Omental fat pad (tissue), 3 donors: ENCODE measurements at regions not wholly inside any gene's neighbourhood (a gene's known extent, or its start where the extent isn't known, plus 50 kb on each side); places are given as distances from the start of the nearest gene placed in this dataset.

ENCODE experiments used
- ATAC-seq: fragments of 150-250 bp; one replicate; pipeline ENCODE4 v1.9.1; 2016; ENCODE audit warnings: mild to moderate bottlenecking, moderate library complexity; ENCODE audit not compliant: low FRiP score
- DNase-seq: peaks from one replicate; pipeline ENCODE4 v3.0.0-alpha.2; 2019; ENCODE audit warnings: low spot score
- TF ChIP-seq, protein P1 (sequence below), 3 donors: fragments of 450-650 bp; IDR thresholded peaks; one replicate each; pipeline ENCODE4 v1.5.1; 2016 to 2017; ENCODE audit warnings: antibody characterized with exemption in 3 of 3, mild to moderate bottlenecking in 3 of 3, moderate library complexity in 2 of 3

DNA sequence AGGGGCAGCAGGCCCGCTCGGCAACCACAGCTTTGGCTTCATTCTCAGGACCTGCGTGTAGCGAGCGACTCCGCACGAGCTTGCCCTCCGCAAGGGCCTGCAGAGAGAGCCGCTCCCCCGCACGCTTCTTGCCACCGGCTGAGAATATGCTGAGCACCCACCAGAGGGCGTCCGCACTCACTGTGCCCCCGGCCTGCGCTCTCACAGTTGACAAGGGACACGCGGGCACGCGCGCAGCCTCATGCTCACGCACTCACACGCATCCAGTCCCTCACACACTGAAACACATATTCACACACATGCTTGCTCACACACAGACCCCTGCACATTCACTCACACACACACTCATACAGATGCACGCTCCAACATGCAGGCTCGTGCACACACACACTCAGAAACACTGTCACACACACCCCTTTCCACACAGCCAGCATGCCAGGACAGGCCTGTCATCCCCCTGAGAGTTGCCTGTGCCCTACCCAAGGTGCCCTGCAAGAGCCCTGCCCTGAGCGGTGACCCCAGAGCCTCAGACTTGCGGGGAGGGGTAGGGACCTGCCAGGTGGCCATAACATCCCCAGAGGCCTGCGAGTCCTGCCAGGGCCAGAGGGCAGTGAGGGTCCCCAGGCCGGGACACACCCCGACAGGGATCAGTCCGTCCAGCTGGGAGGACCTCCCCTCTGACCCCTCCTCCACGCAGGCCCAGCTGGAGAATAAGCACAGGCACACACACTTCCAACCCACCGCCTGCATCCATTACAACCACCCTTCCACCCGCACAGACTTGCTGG, 174.1 kb downstream of the BMP7 start:
- ATAC-seq: no peak
- TF ChIP-seq, protein P1, sequence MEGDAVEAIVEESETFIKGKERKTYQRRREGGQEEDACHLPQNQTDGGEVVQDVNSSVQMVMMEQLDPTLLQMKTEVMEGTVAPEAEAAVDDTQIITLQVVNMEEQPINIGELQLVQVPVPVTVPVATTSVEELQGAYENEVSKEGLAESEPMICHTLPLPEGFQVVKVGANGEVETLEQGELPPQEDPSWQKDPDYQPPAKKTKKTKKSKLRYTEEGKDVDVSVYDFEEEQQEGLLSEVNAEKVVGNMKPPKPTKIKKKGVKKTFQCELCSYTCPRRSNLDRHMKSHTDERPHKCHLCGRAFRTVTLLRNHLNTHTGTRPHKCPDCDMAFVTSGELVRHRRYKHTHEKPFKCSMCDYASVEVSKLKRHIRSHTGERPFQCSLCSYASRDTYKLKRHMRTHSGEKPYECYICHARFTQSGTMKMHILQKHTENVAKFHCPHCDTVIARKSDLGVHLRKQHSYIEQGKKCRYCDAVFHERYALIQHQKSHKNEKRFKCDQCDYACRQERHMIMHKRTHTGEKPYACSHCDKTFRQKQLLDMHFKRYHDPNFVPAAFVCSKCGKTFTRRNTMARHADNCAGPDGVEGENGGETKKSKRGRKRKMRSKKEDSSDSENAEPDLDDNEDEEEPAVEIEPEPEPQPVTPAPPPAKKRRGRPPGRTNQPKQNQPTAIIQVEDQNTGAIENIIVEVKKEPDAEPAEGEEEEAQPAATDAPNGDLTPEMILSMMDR (IDR thresholded peaks at IDR 0.05): no peak
- DNase-seq: no peak

DNA sequence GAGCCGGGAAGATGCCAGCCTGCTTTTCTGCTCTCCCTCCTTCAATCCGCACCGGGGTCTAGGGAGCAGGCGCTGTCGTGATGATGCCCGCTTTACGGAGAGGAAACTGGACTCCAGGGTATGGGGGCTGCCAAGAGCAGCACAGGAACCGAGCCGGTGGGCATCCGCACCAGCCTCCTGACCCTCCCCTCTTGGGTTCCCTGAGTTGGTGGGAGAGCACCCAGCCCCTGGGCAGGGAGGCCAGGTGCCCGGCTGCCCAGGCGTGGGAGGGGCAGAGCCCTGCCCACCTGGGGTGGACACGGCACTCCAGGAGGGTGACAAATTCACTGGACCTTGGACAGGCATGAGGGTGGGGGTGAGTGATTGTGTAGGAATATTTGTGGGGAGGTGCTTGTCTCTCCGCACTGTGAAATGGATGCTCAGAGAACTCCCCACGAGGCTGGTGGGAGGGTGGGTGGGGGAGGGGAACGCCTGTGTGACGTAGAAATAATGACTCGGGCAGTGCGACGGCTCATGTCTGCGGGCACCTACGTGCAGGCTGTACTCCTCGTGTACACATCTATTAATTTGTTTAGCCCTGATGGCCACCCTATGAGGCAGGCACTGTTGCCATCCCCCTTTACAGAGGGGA, 173.4 kb downstream of the BMP7 start:
- no peak for DNase-seq
- TF ChIP-seq, protein P1 (IDR thresholded peaks at IDR 0.05): no peak
- ATAC-seq: no peak

DNA sequence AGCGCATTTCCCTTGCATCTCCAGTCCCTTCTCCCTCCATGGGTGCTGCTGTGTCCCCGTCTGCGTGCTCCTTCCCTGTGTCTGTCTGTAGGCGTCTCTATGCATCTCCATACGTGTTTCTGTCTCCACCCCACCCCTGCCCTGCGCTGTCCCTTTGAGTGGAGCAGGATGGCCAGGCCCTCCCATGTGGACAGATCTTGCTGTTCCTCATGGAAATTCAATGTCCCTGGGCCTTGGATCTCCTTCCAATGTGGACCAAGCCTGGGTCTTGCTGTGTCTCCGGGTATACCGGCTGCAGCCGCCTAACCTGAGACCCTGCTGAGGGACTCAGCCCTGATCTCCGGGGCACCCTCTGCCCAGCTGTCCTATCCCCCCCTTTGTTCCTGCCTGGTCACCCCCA, 172.7 kb downstream of the BMP7 start:
- DNase-seq: no peak
- ATAC-seq: no peak

DNA sequence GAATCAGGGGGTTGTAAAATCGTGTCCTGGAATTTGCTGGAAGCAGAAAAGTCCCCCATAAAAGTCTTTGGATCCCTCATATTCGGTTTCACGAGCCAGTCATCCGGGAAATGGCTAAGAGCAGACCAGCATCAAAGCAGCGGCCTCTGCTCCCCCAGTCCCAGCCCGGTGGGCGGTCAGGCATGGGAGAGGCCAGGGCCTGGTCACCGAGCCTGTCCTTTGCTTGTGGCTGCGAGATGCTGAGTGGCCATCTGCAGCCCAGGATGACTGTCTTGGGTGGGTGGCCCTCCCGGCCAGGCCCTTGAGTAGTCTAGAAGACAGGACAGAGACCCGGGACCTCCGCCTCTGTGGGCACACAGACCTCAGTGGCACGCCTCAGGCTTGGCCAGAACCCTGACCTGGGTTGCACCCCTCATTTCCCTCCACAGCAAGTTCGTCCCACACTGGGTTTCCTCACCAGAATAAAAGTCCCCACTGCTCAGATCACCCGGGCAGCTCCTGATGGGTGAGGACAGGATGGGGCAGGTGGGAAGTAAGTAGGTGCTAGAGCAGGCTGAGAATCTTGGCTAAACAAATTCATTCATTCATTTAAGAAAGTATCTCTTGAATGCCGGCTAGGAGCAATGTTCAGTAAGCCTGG, 172.1 kb downstream of the BMP7 start:
- ATAC-seq: no peak
- DNase-seq: no peak

More for the DNA sequence above, 172.7 kb downstream of the BMP7 start:
- TF ChIP-seq, protein P1 (IDR thresholded peaks at IDR 0.05): no peak

DNA sequence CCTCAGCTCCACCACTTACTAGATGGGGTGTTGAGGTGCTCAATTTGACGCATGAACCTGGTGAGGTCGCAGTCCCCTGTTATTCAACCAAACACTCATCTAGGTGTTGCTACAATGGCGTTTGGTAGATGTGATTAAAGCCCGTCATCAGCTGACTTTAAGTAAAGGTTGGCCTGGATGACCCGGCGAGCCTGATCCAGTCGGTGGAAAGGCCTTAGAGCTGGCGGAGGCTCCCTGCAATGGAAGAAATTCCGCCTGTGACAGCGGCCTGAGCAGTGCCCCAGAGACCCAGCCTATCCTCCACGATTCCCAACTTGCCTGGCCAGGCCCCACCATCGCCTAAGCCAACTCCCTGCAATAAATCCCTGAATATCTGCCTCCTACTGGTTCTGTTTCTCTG, 171.4 kb downstream of the BMP7 start:
- no peak for DNase-seq
- TF ChIP-seq, protein P1 (IDR thresholded peaks at IDR 0.05): no peak
- ATAC-seq: no peak

More for the DNA sequence above, 172.1 kb downstream of the BMP7 start:
- TF ChIP-seq, protein P1 (IDR thresholded peaks at IDR 0.05): no peak

DNA sequence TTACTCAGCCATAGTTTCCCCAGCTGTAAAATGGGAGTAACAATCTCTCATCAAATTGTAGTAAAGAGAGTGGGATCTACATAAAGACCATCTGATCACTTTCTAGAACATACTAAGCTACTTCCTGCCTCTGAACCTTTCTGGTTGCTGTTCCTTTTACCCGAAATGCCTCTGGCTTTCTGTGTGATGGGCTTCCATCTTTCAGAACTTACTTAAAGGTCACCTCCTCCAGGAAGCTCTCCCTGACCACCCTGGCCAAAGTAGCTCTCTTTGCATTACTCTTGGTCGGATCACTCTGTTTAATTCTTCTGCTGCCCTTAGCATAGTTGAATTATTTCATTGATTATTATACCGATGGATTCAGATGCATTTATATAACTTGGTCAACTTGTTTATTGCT, 171.0 kb downstream of the BMP7 start:
- TF ChIP-seq, protein P1 (IDR thresholded peaks at IDR 0.05): no peak
- DNase-seq: no peak
- ATAC-seq: no peak
